ENCODE measurements at regions not wholly inside any gene's neighbourhood (a gene's known extent, or its start where the extent isn't known, plus 50 kb on each side); places are given as distances from the start of the nearest gene placed in this dataset.

DNA sequence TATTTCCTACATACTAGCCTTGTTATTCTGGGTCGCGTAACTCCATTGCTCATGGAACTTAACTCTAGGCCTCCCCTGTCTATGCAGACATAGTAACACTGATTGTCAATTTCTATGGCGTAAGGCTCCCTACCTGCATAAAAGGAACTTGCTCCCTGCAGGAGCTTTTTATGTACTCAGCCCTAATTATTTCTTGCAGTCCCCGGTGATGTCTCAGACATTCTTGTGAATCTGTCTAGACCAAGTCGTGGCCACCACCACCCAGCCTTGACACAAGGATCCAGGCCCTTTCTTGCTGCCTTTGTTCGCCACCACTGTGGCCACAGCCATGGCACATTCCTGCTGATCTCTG, 189.5 kb upstream of the CTAGE1 start:
- peak overlapping the region; percentile 22 for H3K27ac ChIP-seq (replicated peaks)
- intact Hi-C loops (cut with micrococcal nuclease) = no loop called here
- no peaks in the 10 kb centered on the region for H3K9me3 ChIP-seq (replicated peaks)
- H3K27me3 ChIP-seq (ENCODE audit: low read depth) = no peaks in the 10 kb centered on the region
- peaks cover 57% of the 10 kb centered on the region for H3K4me1 ChIP-seq
- TF ChIP-seq, protein P1, sequence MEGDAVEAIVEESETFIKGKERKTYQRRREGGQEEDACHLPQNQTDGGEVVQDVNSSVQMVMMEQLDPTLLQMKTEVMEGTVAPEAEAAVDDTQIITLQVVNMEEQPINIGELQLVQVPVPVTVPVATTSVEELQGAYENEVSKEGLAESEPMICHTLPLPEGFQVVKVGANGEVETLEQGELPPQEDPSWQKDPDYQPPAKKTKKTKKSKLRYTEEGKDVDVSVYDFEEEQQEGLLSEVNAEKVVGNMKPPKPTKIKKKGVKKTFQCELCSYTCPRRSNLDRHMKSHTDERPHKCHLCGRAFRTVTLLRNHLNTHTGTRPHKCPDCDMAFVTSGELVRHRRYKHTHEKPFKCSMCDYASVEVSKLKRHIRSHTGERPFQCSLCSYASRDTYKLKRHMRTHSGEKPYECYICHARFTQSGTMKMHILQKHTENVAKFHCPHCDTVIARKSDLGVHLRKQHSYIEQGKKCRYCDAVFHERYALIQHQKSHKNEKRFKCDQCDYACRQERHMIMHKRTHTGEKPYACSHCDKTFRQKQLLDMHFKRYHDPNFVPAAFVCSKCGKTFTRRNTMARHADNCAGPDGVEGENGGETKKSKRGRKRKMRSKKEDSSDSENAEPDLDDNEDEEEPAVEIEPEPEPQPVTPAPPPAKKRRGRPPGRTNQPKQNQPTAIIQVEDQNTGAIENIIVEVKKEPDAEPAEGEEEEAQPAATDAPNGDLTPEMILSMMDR (IDR thresholded peaks at IDR 0.05; ENCODE audit: borderline replicate concordance) = no peak
- no peaks in the 10 kb centered on the region for H3K36me3 ChIP-seq
- H3K4me3 ChIP-seq = no peak overlapping the region
- DNase-seq = no peak

DNA sequence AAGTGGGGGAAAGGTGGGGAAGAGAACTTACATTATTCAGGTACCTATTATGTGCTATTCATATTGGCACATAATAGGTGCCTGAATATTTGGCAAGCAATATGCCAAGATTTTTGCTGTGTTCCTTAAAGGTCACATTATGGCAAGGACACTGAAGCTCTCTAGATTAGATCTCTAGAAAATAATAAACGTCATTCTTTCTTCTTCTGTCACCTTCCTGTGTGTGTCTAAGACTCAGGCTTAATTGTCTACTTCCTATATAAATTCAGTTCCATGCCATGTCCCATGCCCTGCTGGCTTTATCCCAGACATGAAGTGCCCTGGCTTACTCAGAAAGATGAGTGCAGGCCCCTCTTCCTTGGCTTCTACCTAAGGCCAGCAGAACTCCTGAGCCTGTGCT, 191.1 kb upstream of the CTAGE1 start:
- Histone ChIP-seq H3K4me3 (no peak overlapping the region), H3K27me3 (ENCODE audit: low read depth) (no peaks in the 10 kb centered on the region), H3K4me1 (peaks cover 55% of the 10 kb centered on the region), H3K27ac (replicated peaks) (peak overlapping the region; percentile 78), H3K9me3 (replicated peaks) (no peaks in the 10 kb centered on the region), H3K36me3 (no peaks in the 10 kb centered on the region)
- intact Hi-C loops (cut with micrococcal nuclease) = no loop called here
- TF ChIP-seq, protein P1 (IDR thresholded peaks at IDR 0.05; ENCODE audit: borderline replicate concordance) = no peak
- no peak for DNase-seq

DNA sequence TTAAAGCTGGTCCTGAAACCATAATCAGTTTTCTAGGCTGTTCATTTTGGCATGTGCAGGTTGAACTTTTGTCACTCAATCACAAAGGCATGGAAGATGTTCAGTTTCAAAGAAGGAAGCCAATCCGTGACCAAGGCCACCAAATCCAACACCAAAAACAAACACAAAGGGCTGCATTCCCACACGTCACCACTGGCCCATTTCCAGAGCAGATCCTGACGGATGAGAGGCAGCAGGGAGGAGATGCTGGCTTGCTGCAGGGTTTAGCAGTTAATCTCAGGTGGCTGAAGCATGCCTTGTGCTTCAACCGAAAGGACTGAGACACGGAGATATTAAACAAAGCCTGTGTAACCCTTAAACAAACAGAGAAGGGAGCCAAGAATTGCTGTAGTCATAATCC, 191.9 kb upstream of the CTAGE1 start:
- no peak overlapping the region for H3K4me3 ChIP-seq
- no peaks in the 10 kb centered on the region for H3K27me3 ChIP-seq (ENCODE audit: low read depth)
- no peaks in the 10 kb centered on the region for H3K9me3 ChIP-seq (replicated peaks)
- intact Hi-C loops (cut with micrococcal nuclease) = no loop called here
- TF ChIP-seq, protein P1 (IDR thresholded peaks at IDR 0.05; ENCODE audit: borderline replicate concordance) = peak; percentile 28
- DNase-seq = peak; percentile 71
- H3K36me3 ChIP-seq = no peaks in the 10 kb centered on the region
- H3K4me1 ChIP-seq = peaks cover 51% of the 10 kb centered on the region
- H3K27ac ChIP-seq (replicated peaks) = peak overlapping the region; percentile 78

DNA sequence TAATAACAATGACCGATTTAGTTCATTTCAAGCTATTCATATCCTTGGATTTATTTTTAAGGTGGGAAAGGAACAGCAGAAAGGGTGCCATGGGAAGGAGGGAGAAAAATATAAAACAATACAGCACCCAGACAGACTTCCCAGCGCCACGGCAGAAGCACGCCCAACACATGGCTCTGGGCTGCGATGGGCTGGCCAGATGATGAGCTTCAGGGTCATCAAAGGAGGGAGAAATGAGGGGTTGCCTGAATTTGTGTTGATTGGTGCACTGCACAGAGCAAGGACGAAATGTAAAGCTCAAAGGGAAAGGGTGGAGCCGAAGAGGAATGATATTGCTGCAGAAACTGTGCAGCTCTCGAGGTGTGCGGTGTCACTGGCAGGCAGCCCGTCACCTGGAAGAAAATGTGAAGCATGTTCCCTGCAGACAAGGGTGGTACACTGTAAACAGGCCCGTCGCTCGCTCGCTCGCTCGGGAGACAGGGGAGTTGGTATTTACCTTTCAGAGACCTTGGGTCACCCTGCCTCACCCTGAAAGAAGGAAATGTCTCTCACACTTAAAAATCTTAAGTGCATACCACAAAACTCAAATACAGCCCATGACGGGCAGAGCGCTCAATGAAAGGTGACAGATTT, 195.5 kb upstream of the CTAGE1 start:
- TF ChIP-seq, protein P1 (IDR thresholded peaks at IDR 0.05; ENCODE audit: borderline replicate concordance) = no peak
- Histone ChIP-seq H3K4me1 (peaks cover 23% of the 10 kb centered on the region), H3K27me3 (ENCODE audit: low read depth) (no peaks in the 10 kb centered on the region), H3K4me3 (no peak overlapping the region), H3K9me3 (replicated peaks) (no peaks in the 10 kb centered on the region), H3K36me3 (no peaks in the 10 kb centered on the region), H3K27ac (replicated peaks) (no peak overlapping the region)
- no peak for DNase-seq
- intact Hi-C loops (cut with micrococcal nuclease) = no loop called here

DNA sequence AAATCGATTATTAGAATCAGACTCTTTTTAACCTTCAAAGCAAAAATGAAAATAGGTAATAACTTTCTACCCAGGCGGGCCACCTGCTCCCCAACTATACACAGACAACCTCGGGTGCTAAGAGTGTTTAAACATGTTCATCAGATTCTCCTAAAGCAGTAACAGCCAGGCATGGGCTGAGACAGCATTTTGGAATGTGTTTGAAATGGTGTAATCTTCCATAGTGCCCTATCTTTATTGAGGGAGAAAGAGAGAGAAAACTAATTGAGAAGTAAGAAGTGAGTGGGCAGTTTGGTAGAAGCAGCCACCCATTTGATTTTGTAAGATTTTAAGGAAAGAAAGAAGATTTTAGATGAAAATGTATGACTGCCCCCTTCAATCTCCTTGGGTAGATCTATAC, 196.1 kb upstream of the CTAGE1 start:
- Histone ChIP-seq H3K36me3 (no peaks in the 10 kb centered on the region), H3K4me1 (peaks cover 16% of the 10 kb centered on the region), H3K27me3 (ENCODE audit: low read depth) (no peaks in the 10 kb centered on the region), H3K27ac (replicated peaks) (no peak overlapping the region), H3K9me3 (replicated peaks) (no peaks in the 10 kb centered on the region), H3K4me3 (no peak overlapping the region)
- intact Hi-C loops (cut with micrococcal nuclease) = no loop called here
- no peak for DNase-seq
- TF ChIP-seq, protein P1 (IDR thresholded peaks at IDR 0.05; ENCODE audit: borderline replicate concordance) = no peak
